C4-2B (cell line): ENCODE measurements at regions not wholly inside any gene's neighbourhood (a gene's known extent, or its start where the extent isn't known, plus 50 kb on each side); places are given as distances from the start of the nearest gene placed in this dataset.

Experiments used
- ZFX ChIP-seq: fragments of 450-650 bp; IDR thresholded peaks from 2 replicates; pipeline ENCODE4 v1.6.1; 2017
- TF ChIP-seq, protein P1 (sequence below): fragments of 450-650 bp; conservative IDR thresholded peaks from 2 replicates; pipeline ENCODE4 v1.5.1; 2017; ENCODE audit warnings: mild to moderate bottlenecking

DNA sequence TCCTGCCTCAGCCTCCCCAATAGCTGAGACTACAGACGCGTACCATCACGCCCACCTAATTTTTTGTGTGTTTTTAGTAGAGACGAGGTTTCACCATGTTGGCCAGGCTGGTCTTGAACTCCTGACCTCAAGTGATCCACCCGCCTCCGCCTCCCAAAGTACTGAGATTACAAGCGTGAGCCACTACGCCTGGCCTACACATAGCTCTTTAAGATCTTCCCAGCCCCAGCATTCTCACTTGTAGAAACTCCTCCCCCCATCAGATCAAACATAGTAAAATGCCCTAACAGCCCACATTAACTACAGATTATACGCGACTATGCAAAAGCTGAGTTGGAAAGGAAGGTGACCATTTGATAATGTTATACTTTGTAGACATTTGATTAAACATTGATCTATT is 634.8 kb downstream of the MATN1 start:
- TF ChIP-seq, protein P1, sequence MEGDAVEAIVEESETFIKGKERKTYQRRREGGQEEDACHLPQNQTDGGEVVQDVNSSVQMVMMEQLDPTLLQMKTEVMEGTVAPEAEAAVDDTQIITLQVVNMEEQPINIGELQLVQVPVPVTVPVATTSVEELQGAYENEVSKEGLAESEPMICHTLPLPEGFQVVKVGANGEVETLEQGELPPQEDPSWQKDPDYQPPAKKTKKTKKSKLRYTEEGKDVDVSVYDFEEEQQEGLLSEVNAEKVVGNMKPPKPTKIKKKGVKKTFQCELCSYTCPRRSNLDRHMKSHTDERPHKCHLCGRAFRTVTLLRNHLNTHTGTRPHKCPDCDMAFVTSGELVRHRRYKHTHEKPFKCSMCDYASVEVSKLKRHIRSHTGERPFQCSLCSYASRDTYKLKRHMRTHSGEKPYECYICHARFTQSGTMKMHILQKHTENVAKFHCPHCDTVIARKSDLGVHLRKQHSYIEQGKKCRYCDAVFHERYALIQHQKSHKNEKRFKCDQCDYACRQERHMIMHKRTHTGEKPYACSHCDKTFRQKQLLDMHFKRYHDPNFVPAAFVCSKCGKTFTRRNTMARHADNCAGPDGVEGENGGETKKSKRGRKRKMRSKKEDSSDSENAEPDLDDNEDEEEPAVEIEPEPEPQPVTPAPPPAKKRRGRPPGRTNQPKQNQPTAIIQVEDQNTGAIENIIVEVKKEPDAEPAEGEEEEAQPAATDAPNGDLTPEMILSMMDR = no peak
- no peak for TF ChIP-seq ZFX
